GM23338 (cell line): ENCODE measurements at regions not wholly inside any gene's neighbourhood (a gene's known extent, or its start where the extent isn't known, plus 50 kb on each side); places are given as distances from the start of the nearest gene placed in this dataset.

ENCODE experiments used
- ATAC-seq: fragments of 200-7000 bp; cut with Tn5 transposase; 3 replicates; pipeline ENCODE4 v1.9.1; 2020
- DNase-seq: peaks from one replicate; pipeline ENCODE4 v3.0.0-alpha.2; 2015; ENCODE audit warnings: low spot score
- H2AFZ ChIP-seq: fragments of 200-600 bp; sonication (generic); 2 replicates; pipeline ENCODE4 v1.8.0; 2016; ENCODE audit warnings: antibody characterized with exemption, mild to moderate bottlenecking, moderate library complexity
- H3F3A ChIP-seq: fragments of 200-600 bp; sonication (generic); replicated peaks from 2 replicates; pipeline ENCODE4 v1.8.0; 2017; ENCODE audit warnings: antibody characterized with exemption, mixed run types, low read depth
- H3K27ac ChIP-seq: fragments of 200-600 bp; sonication (generic); 2 replicates; pipeline ENCODE4 v1.6.1; 2016; ENCODE audit warnings: low read depth
- H3K27me3 ChIP-seq: fragments of 200-600 bp; sonication (generic); 2 replicates; pipeline ENCODE4 v1.8.0; 2016; ENCODE audit warnings: mild to moderate bottlenecking, mixed run types, moderate library complexity; ENCODE audit not compliant: insufficient read depth
- H3K36me3 ChIP-seq: fragments of 200-600 bp; sonication (generic); 2 replicates; pipeline ENCODE4 v1.8.0; 2016; ENCODE audit warnings: mild to moderate bottlenecking; ENCODE audit not compliant: insufficient read depth
- H3K4me1 ChIP-seq: fragments of 200-600 bp; sonication (generic); 2 replicates; pipeline ENCODE4 v1.8.0; 2016; ENCODE audit warnings: mild to moderate bottlenecking, moderate library complexity; ENCODE audit not compliant: insufficient read depth
- H3K4me2 ChIP-seq: fragments of 200-600 bp; sonication (generic); 2 replicates; pipeline ENCODE4 v1.7.1; 2017; ENCODE audit warnings: mixed run types
- H3K4me3 ChIP-seq: fragments of 200-600 bp; sonication (generic); 2 replicates; pipeline ENCODE4 v1.6.1; 2016; ENCODE audit warnings: mixed run types
- H3K79me2 ChIP-seq: fragments of 200-600 bp; sonication (generic); replicated peaks from 2 replicates; pipeline ENCODE4 v1.8.0; 2017; ENCODE audit warnings: mild to moderate bottlenecking; ENCODE audit not compliant: insufficient read depth
- H3K9me2 ChIP-seq: fragments of 200-600 bp; sonication (generic); 2 replicates; pipeline ENCODE4 v1.8.0; 2017; ENCODE audit not compliant: insufficient read depth
- H4K20me1 ChIP-seq: fragments of 200-600 bp; sonication (generic); replicated peaks from 2 replicates; pipeline ENCODE4 v1.8.0; 2017; ENCODE audit warnings: mild to moderate bottlenecking; ENCODE audit not compliant: insufficient read depth
- H3K27ac Mint-ChIP-seq: 2 replicates; pipeline ENCODE4 v1.8.0; 2020; ENCODE audit warnings: inconsistent platforms, mild to moderate bottlenecking, moderate library complexity, mixed read lengths
- H3K27me3 Mint-ChIP-seq: 3 replicates; pipeline ENCODE4 v1.8.0; 2022; ENCODE audit warnings: low read depth, mild to moderate bottlenecking, moderate library complexity, mixed read lengths, inconsistent platforms; ENCODE audit not compliant: insufficient read depth, poor library complexity
- H3K36me3 Mint-ChIP-seq: 3 replicates; pipeline ENCODE4 v1.8.0; 2021; ENCODE audit warnings: low read depth, mild to moderate bottlenecking, inconsistent platforms, moderate library complexity, mixed read lengths
- H3K4me1 Mint-ChIP-seq: 3 replicates; pipeline ENCODE4 v1.8.0; 2020; ENCODE audit warnings: mild to moderate bottlenecking, inconsistent platforms, mixed read lengths
- H3K4me3 Mint-ChIP-seq: 3 replicates; pipeline ENCODE4 v1.8.0; 2021; ENCODE audit warnings: moderate library complexity, mild to moderate bottlenecking, inconsistent platforms, mixed read lengths
- H3K9me3 Mint-ChIP-seq: 3 replicates; pipeline ENCODE4 v1.8.0; 2020; ENCODE audit warnings: moderate library complexity, mild to moderate bottlenecking, inconsistent platforms, mixed read lengths
- ETS1 ChIP-seq: IDR thresholded peaks from 2 replicates; pipeline ENCODE4 v1.6.1; 2016; ENCODE audit warnings: antibody characterized with exemption
- STAT1 ChIP-seq: IDR thresholded peaks from one replicate; pipeline ENCODE4 v1.6.1; 2016; ENCODE audit warnings: antibody characterized with exemption; ENCODE audit not compliant: unreplicated experiment
- ZNF331 ChIP-seq: fragments of 250-450 bp; sonication (Bioruptor Pico); IDR thresholded peaks from 2 replicates; pipeline ENCODE4 v1.5.0; 2020; ENCODE audit warnings: low read depth, mild to moderate bottlenecking, moderate library complexity
- ZNF462 ChIP-seq: fragments of 250-450 bp; sonication (Bioruptor Pico); IDR thresholded peaks from 2 replicates; pipeline ENCODE4 v1.5.0; 2020; ENCODE audit warnings: mild to moderate bottlenecking, moderate library complexity
- TF ChIP-seq, protein P1 (sequence below): IDR thresholded peaks from one replicate; pipeline ENCODE4 v1.6.1; 2018; ENCODE audit warnings: antibody characterized with exemption; ENCODE audit not compliant: unreplicated experiment
- TF ChIP-seq, protein P2 (sequence below), 2 experiments: fragments of 200-600 bp in 1 of 2; sonication (generic) in 1 of 2; conservative IDR thresholded peaks; 2 replicates each; pipeline versions ENCODE4 v1.5.1 to v1.6.1; 2016 to 2017; ENCODE audit warnings: antibody characterized with exemption in 2 of 2, low read depth in 2 of 2, mild to moderate bottlenecking in 2 of 2, moderate library complexity in 1 of 2

- no peak for TF ChIP-seq ETS1
- TF ChIP-seq, protein P1, sequence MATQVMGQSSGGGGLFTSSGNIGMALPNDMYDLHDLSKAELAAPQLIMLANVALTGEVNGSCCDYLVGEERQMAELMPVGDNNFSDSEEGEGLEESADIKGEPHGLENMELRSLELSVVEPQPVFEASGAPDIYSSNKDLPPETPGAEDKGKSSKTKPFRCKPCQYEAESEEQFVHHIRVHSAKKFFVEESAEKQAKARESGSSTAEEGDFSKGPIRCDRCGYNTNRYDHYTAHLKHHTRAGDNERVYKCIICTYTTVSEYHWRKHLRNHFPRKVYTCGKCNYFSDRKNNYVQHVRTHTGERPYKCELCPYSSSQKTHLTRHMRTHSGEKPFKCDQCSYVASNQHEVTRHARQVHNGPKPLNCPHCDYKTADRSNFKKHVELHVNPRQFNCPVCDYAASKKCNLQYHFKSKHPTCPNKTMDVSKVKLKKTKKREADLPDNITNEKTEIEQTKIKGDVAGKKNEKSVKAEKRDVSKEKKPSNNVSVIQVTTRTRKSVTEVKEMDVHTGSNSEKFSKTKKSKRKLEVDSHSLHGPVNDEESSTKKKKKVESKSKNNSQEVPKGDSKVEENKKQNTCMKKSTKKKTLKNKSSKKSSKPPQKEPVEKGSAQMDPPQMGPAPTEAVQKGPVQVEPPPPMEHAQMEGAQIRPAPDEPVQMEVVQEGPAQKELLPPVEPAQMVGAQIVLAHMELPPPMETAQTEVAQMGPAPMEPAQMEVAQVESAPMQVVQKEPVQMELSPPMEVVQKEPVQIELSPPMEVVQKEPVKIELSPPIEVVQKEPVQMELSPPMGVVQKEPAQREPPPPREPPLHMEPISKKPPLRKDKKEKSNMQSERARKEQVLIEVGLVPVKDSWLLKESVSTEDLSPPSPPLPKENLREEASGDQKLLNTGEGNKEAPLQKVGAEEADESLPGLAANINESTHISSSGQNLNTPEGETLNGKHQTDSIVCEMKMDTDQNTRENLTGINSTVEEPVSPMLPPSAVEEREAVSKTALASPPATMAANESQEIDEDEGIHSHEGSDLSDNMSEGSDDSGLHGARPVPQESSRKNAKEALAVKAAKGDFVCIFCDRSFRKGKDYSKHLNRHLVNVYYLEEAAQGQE: no peak
- TF ChIP-seq, protein P2, sequence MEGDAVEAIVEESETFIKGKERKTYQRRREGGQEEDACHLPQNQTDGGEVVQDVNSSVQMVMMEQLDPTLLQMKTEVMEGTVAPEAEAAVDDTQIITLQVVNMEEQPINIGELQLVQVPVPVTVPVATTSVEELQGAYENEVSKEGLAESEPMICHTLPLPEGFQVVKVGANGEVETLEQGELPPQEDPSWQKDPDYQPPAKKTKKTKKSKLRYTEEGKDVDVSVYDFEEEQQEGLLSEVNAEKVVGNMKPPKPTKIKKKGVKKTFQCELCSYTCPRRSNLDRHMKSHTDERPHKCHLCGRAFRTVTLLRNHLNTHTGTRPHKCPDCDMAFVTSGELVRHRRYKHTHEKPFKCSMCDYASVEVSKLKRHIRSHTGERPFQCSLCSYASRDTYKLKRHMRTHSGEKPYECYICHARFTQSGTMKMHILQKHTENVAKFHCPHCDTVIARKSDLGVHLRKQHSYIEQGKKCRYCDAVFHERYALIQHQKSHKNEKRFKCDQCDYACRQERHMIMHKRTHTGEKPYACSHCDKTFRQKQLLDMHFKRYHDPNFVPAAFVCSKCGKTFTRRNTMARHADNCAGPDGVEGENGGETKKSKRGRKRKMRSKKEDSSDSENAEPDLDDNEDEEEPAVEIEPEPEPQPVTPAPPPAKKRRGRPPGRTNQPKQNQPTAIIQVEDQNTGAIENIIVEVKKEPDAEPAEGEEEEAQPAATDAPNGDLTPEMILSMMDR (conservative IDR thresholded peaks at IDR 0.05; ENCODE audit: low read depth in 2 of 2): no peak
Observed at GRCh38 chr10:71039551-71039950, 151.2 kb upstream of the PCBD1 start (continued).

- H3K27me3 Mint-ChIP-seq: peaks cover 7% of the 10 kb centered on the region
- H3K36me3 ChIP-seq: no peaks in the 10 kb centered on the region
- no peaks in the 10 kb centered on the region for H3F3A ChIP-seq
- ATAC-seq (no peak), DNase-seq (no peak)
- H3K4me3 ChIP-seq: no peak overlapping the region
- no peak overlapping the region for H3K4me3 Mint-ChIP-seq
- no peak overlapping the region for H3K27ac Mint-ChIP-seq
- H4K20me1 ChIP-seq: no peaks in the 10 kb centered on the region
- H3K27ac ChIP-seq: no peak overlapping the region
- H3K4me1 ChIP-seq: no peaks in the 10 kb centered on the region
- no peak overlapping the region for H3K4me2 ChIP-seq
- no peaks in the 10 kb centered on the region for H3K36me3 Mint-ChIP-seq
- no peaks in the 10 kb centered on the region; the same call in 2 of the 3 replicates for H3K9me3 Mint-ChIP-seq
- no peak overlapping the region for H2AFZ ChIP-seq
- no peaks in the 10 kb centered on the region for H3K27me3 ChIP-seq
- H3K79me2 ChIP-seq: no peaks in the 10 kb centered on the region
- H3K4me1 Mint-ChIP-seq: peaks cover 5% of the 10 kb centered on the region; the same call in 2 of the 3 replicates
- no peaks in the 10 kb centered on the region for H3K9me2 ChIP-seq
- TF ChIP-seq ZNF331 (CRISPR knock-in tag) (no peak), ZNF462 (CRISPR knock-in tag) (no peak), ETS1 (no peak), STAT1 (no peak)
- TF ChIP-seq, protein P1: no peak
Observed at GRCh38 chr10:71040343-71040742, 152.0 kb upstream of the PCBD1 start.
